ENCODE measurements at regions not wholly inside any gene's neighbourhood (a gene's known extent, or its start where the extent isn't known, plus 50 kb on each side); places are given as distances from the start of the nearest gene placed in this dataset.

- DNase-seq = no peak
Observed at GRCh38 chr9:38224941-38225340, 155.9 kb upstream of the SHB start.

GRCh38 chr9:38216572-38216971 is 147.5 kb upstream of the SHB start:
- no peak for DNase-seq

- no peak for DNase-seq
Observed at GRCh38 chr9:38215465-38215864, 146.4 kb upstream of the SHB start.

- no peak for DNase-seq
Observed at GRCh38 chr9:38214432-38214831, 145.4 kb upstream of the SHB start.

- no peak for DNase-seq
Observed at GRCh38 chr9:38213631-38214299, 144.7 kb upstream of the SHB start.

- DNase-seq = no peak
Observed at GRCh38 chr9:38212016-38212415, 143.0 kb upstream of the SHB start.

GRCh38 chr9:38211002-38211401 is 142.0 kb upstream of the SHB start:
- no peak for DNase-seq

GRCh38 chr9:38208206-38208901 is 139.3 kb upstream of the SHB start:
- DNase-seq = no peak

- no peak for DNase-seq
Observed at GRCh38 chr9:38207247-38207778, 138.3 kb upstream of the SHB start.

- DNase-seq = no peak
Observed at GRCh38 chr9:38205279-38205678, 136.3 kb upstream of the SHB start.

- no peak for DNase-seq
Observed at GRCh38 chr9:38202336-38202938, 133.4 kb upstream of the SHB start.

- DNase-seq = no peak
Observed at GRCh38 chr9:38201844-38202243, 132.8 kb upstream of the SHB start.

GRCh38 chr9:38200431-38200830 is 131.4 kb upstream of the SHB start:
- DNase-seq = no peak

- no peak for DNase-seq
Observed at GRCh38 chr9:38198140-38198539, 129.1 kb upstream of the SHB start.

- no peak for DNase-seq
Observed at GRCh38 chr9:38196714-38197113, 127.7 kb upstream of the SHB start.

- DNase-seq = no peak
Observed at GRCh38 chr9:38195737-38196161, 126.7 kb upstream of the SHB start.

GRCh38 chr9:38194870-38195269 is 125.8 kb upstream of the SHB start:
- no peak for DNase-seq

- DNase-seq = no peak
Observed at GRCh38 chr9:38192731-38193265, 123.8 kb upstream of the SHB start.

- no peak for DNase-seq
Observed at GRCh38 chr9:38186404-38187115, 117.5 kb upstream of the SHB start.

GRCh38 chr9:38185647-38186403 is 116.8 kb upstream of the SHB start:
- DNase-seq = no peak

GRCh38 chr9:38183994-38184568 is 115.1 kb upstream of the SHB start:
- no peak for DNase-seq

GRCh38 chr9:38182321-38182720 is 113.3 kb upstream of the SHB start:
- DNase-seq = no peak
